ENCODE measurements at regions not wholly inside any gene's neighbourhood (a gene's known extent, or its start where the extent isn't known, plus 50 kb on each side); places are given as distances from the start of the nearest gene placed in this dataset.

DNA sequence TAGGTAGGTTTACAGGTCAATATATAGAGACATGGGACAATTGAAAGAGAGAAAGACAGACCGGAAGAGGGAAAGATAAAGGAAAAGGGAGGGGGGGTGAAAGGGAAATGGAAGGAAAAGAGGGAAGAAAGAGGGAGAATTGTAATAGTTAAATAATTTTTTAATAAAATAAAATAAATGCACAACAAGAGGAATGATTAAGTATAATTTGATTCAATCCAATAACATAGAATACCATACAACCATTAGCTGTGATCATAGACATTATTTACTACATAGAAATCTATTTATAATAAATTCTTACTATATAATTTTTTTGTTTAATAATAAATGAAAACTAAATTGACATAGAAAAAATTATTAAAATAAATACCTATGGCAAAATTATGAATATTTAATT lies 330.7 kb downstream of the NR4A2 start:
- H3K36me3 Mint-ChIP-seq (ENCODE audit: low read depth, unreplicated experiment), result no peaks in the 10 kb centered on the region
- TF ChIP-seq, protein P1, sequence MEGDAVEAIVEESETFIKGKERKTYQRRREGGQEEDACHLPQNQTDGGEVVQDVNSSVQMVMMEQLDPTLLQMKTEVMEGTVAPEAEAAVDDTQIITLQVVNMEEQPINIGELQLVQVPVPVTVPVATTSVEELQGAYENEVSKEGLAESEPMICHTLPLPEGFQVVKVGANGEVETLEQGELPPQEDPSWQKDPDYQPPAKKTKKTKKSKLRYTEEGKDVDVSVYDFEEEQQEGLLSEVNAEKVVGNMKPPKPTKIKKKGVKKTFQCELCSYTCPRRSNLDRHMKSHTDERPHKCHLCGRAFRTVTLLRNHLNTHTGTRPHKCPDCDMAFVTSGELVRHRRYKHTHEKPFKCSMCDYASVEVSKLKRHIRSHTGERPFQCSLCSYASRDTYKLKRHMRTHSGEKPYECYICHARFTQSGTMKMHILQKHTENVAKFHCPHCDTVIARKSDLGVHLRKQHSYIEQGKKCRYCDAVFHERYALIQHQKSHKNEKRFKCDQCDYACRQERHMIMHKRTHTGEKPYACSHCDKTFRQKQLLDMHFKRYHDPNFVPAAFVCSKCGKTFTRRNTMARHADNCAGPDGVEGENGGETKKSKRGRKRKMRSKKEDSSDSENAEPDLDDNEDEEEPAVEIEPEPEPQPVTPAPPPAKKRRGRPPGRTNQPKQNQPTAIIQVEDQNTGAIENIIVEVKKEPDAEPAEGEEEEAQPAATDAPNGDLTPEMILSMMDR (IDR thresholded peaks at IDR 0.05; ENCODE audit: unreplicated experiment), result no peak
- no peaks in the 10 kb centered on the region for H3K27me3 Mint-ChIP-seq (ENCODE audit: unreplicated experiment)
- no peak for DNase-seq (ENCODE audit: low spot score)
- no peak overlapping the region for H3K27ac Mint-ChIP-seq (ENCODE audit: unreplicated experiment)
- no peak overlapping the region for H3K4me3 Mint-ChIP-seq (ENCODE audit: unreplicated experiment)
- no peaks in the 10 kb centered on the region for H3K4me1 Mint-ChIP-seq (ENCODE audit: unreplicated experiment)
- no peaks in the 10 kb centered on the region for H3K9me3 Mint-ChIP-seq (ENCODE audit: unreplicated experiment)

DNA sequence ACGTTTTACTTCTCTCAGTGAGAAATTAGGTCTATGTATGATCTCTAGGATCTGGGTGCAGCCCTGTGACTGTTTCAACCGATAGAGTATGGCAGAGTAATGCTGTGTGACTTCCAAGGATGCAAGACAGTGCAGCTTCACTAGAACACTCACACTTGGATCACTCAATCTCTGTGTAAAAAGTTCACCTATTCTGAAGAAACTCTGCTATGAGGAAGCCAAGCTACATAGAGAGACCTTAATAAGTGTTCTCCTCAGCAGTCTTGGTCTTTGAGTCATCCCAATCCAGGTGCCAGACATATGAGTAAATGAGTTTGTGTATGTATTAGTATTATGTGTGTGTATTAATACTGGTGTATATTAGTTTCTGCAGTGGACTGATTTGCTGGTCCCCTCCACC lies 335.0 kb downstream of the NR4A2 start:
- TF ChIP-seq, protein P1 (IDR thresholded peaks at IDR 0.05; ENCODE audit: unreplicated experiment), result no peak
- no peak for DNase-seq (ENCODE audit: low spot score)
- no peak overlapping the region for H3K27ac Mint-ChIP-seq (ENCODE audit: unreplicated experiment)
- H3K4me1 Mint-ChIP-seq (ENCODE audit: unreplicated experiment), result no peaks in the 10 kb centered on the region
- H3K36me3 Mint-ChIP-seq (ENCODE audit: low read depth, unreplicated experiment), result no peaks in the 10 kb centered on the region
- no peak overlapping the region for H3K4me3 Mint-ChIP-seq (ENCODE audit: unreplicated experiment)
- no peaks in the 10 kb centered on the region for H3K9me3 Mint-ChIP-seq (ENCODE audit: unreplicated experiment)
- no peaks in the 10 kb centered on the region for H3K27me3 Mint-ChIP-seq (ENCODE audit: unreplicated experiment)

DNA sequence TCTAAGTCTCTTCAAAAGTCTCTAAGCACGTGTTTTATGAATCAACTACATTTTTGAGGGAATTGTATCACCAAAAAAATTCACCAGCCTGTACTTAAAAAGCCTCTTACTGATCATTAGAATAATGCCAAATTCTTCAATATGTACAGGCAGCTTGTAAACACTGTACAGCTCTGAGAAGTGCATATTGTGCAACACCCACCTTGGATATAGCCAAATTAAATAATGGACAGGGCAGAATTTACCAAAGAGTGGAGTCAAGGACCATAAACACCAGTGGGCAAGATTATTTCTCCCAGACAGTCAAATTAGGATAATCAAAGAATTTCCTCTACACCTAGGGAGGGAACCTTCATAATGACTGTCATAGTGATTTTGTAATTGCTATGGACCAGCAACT lies 338.2 kb downstream of the NR4A2 start:
- no peaks in the 10 kb centered on the region for H3K4me1 Mint-ChIP-seq (ENCODE audit: unreplicated experiment)
- TF ChIP-seq, protein P1 (IDR thresholded peaks at IDR 0.05; ENCODE audit: unreplicated experiment), result no peak
- no peak for DNase-seq (ENCODE audit: low spot score)
- no peaks in the 10 kb centered on the region for H3K9me3 Mint-ChIP-seq (ENCODE audit: unreplicated experiment)
- no peak overlapping the region for H3K27ac Mint-ChIP-seq (ENCODE audit: unreplicated experiment)
- H3K36me3 Mint-ChIP-seq (ENCODE audit: low read depth, unreplicated experiment), result no peaks in the 10 kb centered on the region
- H3K4me3 Mint-ChIP-seq (ENCODE audit: unreplicated experiment), result no peak overlapping the region
- H3K27me3 Mint-ChIP-seq (ENCODE audit: unreplicated experiment), result no peaks in the 10 kb centered on the region

DNA sequence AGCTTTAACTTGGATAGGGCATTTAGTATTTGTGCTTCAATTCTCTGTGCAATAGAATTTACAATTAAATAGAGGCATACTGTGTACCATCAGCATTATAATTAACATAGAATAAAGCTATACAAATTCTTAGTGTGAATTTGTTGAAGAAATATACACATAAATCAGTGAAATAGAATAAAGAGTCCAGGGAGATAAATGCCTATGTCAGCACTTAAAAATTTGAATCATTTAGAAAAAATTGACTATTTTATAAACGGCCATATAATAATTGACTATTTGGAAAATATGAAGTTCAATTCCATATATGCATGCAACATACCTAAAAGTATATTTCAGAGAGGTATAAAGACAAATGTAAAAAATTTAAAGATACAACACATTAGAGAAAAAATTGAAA lies 348.7 kb downstream of the NR4A2 start:
- no peak overlapping the region for H3K27ac Mint-ChIP-seq (ENCODE audit: unreplicated experiment)
- H3K4me3 Mint-ChIP-seq (ENCODE audit: unreplicated experiment), result no peak overlapping the region

DNA sequence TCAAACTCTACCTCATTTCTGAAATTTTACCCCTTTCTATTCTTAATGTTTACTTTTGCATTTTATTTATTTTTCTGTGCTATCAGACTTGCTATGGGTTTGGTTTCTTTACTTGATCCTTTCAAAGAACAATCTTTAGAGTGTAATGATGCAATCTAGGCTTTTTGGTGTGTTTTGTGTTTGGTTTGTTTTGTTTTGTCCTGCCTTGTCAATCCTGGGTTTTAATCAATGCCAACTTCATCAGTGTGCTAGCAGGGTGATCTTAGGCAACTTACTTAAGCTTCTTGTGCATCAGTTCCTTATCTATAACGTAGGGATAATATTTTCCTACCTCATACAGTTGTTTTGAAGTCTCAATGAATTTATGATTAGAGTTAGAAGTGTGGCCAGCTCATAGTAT lies 350.4 kb downstream of the NR4A2 start:
- peaks cover 2% of the 10 kb centered on the region for H3K4me1 Mint-ChIP-seq (ENCODE audit: unreplicated experiment)
- no peak overlapping the region for H3K4me3 Mint-ChIP-seq (ENCODE audit: unreplicated experiment)
- H3K27me3 Mint-ChIP-seq (ENCODE audit: unreplicated experiment), result no peaks in the 10 kb centered on the region
- DNase-seq (ENCODE audit: low spot score), result no peak
- TF ChIP-seq, protein P1 (IDR thresholded peaks at IDR 0.05; ENCODE audit: unreplicated experiment), result no peak
- H3K27ac Mint-ChIP-seq (ENCODE audit: unreplicated experiment), result no peak overlapping the region
- H3K9me3 Mint-ChIP-seq (ENCODE audit: unreplicated experiment), result no peaks in the 10 kb centered on the region
- H3K36me3 Mint-ChIP-seq (ENCODE audit: low read depth, unreplicated experiment), result no peaks in the 10 kb centered on the region

More for the DNA sequence above, 348.7 kb downstream of the NR4A2 start:
- H3K36me3 Mint-ChIP-seq (ENCODE audit: low read depth, unreplicated experiment), result no peaks in the 10 kb centered on the region
- TF ChIP-seq, protein P1 (IDR thresholded peaks at IDR 0.05; ENCODE audit: unreplicated experiment), result no peak
- H3K27me3 Mint-ChIP-seq (ENCODE audit: unreplicated experiment), result no peaks in the 10 kb centered on the region
- peaks cover 2% of the 10 kb centered on the region for H3K4me1 Mint-ChIP-seq (ENCODE audit: unreplicated experiment)
- H3K9me3 Mint-ChIP-seq (ENCODE audit: unreplicated experiment), result no peaks in the 10 kb centered on the region
- no peak for DNase-seq (ENCODE audit: low spot score)
